OCI-LY7 (cell line): ENCODE measurements at regions not wholly inside any gene's neighbourhood (a gene's known extent, or its start where the extent isn't known, plus 50 kb on each side); places are given as distances from the start of the nearest gene placed in this dataset.

Experiments
- BruUV-seq: library from RNA; stranded (reverse); fragments of 400-500 nt; replicated peaks from 2 replicates; lab custom pipeline; 2021; lab: Mats Ljungman, UMichigan
- CTCF ChIA-PET: fragments of 300-600 bp; sonication (Branson Sonifier 250); formaldehyde crosslinking; loops from one replicate; lab custom pipeline; 2022; ENCODE audit warnings: antibody characterized with exemption; ENCODE audit not compliant: unreplicated experiment; lab: Charles Lee
- POLR2A ChIA-PET: fragments of 300-600 bp; sonication (Branson Sonifier 250); formaldehyde crosslinking; loops from one replicate; lab custom pipeline; 2022; ENCODE audit warnings: antibody characterized with exemption; lab: Charles Lee
- DNase-seq: peaks from one replicate; pipeline ENCODE4 v3.0.0-alpha.2; 2015; ENCODE audit warnings: low spot score
- H2AFZ ChIP-seq: fragments of 200-600 bp; sonication (generic), shearing (Covaris generic); 2 replicates; pipeline ENCODE4 v1.6.1; 2014; ENCODE audit warnings: mild to moderate bottlenecking, antibody characterized with exemption, low read length, moderate library complexity
- H3K27ac ChIP-seq: fragments of 200-600 bp; sonication (generic); 2 replicates; pipeline ENCODE4 v1.5.1; 2014; ENCODE audit warnings: mixed run types, low read depth, mild to moderate bottlenecking, moderate library complexity, low read length, inconsistent platforms; ENCODE audit not compliant: poor library complexity, severe bottlenecking
- H3K36me3 ChIP-seq: fragments of 200-600 bp; sonication (generic); 2 replicates; pipeline ENCODE4 v1.6.1; 2014; ENCODE audit warnings: mild to moderate bottlenecking, antibody characterized with exemption, low read length, moderate library complexity, mixed read lengths; ENCODE audit not compliant: insufficient read depth
- H3K4me1 ChIP-seq: fragments of 200-600 bp; sonication (generic); 2 replicates; pipeline ENCODE4 v1.5.1; 2014; ENCODE audit warnings: mild to moderate bottlenecking, low read length; ENCODE audit not compliant: insufficient read depth, poor library complexity, severe bottlenecking
- H3K4me2 ChIP-seq: fragments of 200-600 bp; sonication (generic); 2 replicates; pipeline ENCODE4 v1.6.1; 2014; ENCODE audit warnings: mild to moderate bottlenecking, low read length
- H3K4me3 ChIP-seq: fragments of 200-600 bp; sonication (generic); 2 replicates; pipeline ENCODE4 v1.5.1; 2014; ENCODE audit warnings: mild to moderate bottlenecking, low read depth, low read length; ENCODE audit not compliant: poor library complexity, severe bottlenecking
- H3K79me2 ChIP-seq: fragments of 200-600 bp; sonication (generic); 2 replicates; pipeline ENCODE4 v1.6.1; 2016; ENCODE audit warnings: low read depth, mild to moderate bottlenecking, low read length, moderate library complexity, mixed read lengths; ENCODE audit not compliant: insufficient read depth
- H3K9me2 ChIP-seq: fragments of 200-600 bp; sonication (generic); 2 replicates; pipeline ENCODE4 v1.6.1; 2016; ENCODE audit warnings: mild to moderate bottlenecking, low read length, mixed read lengths; ENCODE audit not compliant: insufficient read depth
- H3K9me3 ChIP-seq: fragments of 200-600 bp; sonication (generic); 2 replicates; pipeline ENCODE4 v1.6.1; 2014; ENCODE audit warnings: mild to moderate bottlenecking, mixed run types, low read length, mixed read lengths
- H4K20me1 ChIP-seq: fragments of 200-600 bp; sonication (generic); 2 replicates; pipeline ENCODE4 v1.6.1; 2014; ENCODE audit warnings: mild to moderate bottlenecking, antibody characterized with exemption, low read length, moderate library complexity, mixed read lengths; ENCODE audit not compliant: insufficient read depth
- CTCF ChIP-seq: fragments of 200-600 bp; sonication (generic); conservative IDR thresholded peaks from 2 replicates; pipeline ENCODE4 v1.5.1; 2014; ENCODE audit warnings: mild to moderate bottlenecking, antibody characterized with exemption, low read length, moderate library complexity, mixed read lengths
- EZH2phosphoT487 ChIP-seq: fragments of 200-600 bp; sonication (generic); IDR thresholded peaks from 2 replicates; pipeline ENCODE4 v1.6.1; 2018; ENCODE audit warnings: low read depth, borderline replicate concordance, mild to moderate bottlenecking, mixed run types, antibody characterized with exemption, low read length, moderate library complexity, mixed read lengths
- intact Hi-C: fragments of 100-400 bp; cut with micrococcal nuclease; formaldehyde crosslinking; loops from one replicate; pipeline ENCODE4 v1.10.0; 2022; ENCODE audit not compliant: unreplicated experiment

- H2AFZ ChIP-seq: no peak overlapping the region
- no peaks in the 10 kb centered on the region for H3K4me1 ChIP-seq
- intact Hi-C loops: no loop called here
- no peak overlapping the region for H3K27ac ChIP-seq
- POLR2A ChIA-PET: interaction anchor here (0.6 to 0.8 kb wide), 2 partner anchors 11 to 140 kb away, joined by 3 to 5 read pairs; no protein-coding TSS in a partner anchor
- no peaks in the 10 kb centered on the region for H4K20me1 ChIP-seq
- no peaks in the 10 kb centered on the region for H3K9me3 ChIP-seq
- no peak overlapping the region for H3K4me2 ChIP-seq
- no peaks in the 10 kb centered on the region for H3K79me2 ChIP-seq
- TF ChIP-seq EZH2phosphoT487 (no peak), CTCF (no peak)
- no TSS peak for BruUV-seq
- no peaks in the 10 kb centered on the region for H3K9me2 ChIP-seq
- no peak overlapping the region for H3K4me3 ChIP-seq
- no peak for DNase-seq
- no peaks in the 10 kb centered on the region for H3K36me3 ChIP-seq
- CTCF ChIA-PET: no interaction called here
Measured at GRCh38 chr2:3965953-3966352, 262.6 kb downstream of the DCDC2C start.

- H3K4me1 ChIP-seq: no peaks in the 10 kb centered on the region
- no TSS peak for BruUV-seq
- intact Hi-C loops: no loop called here
- H3K9me2 ChIP-seq: no peaks in the 10 kb centered on the region
- H3K36me3 ChIP-seq: no peaks in the 10 kb centered on the region
- H2AFZ ChIP-seq: no peak overlapping the region
- no peaks in the 10 kb centered on the region for H3K9me3 ChIP-seq
- DNase-seq: peak; percentile 12
- no peak for TF ChIP-seq CTCF
- TF ChIP-seq EZH2phosphoT487: no peak
- POLR2A ChIA-PET: interaction anchor here (0.6 kb wide), 1 partner anchor 140 kb away, joined by 3 read pairs; no protein-coding TSS in a partner anchor
- H3K79me2 ChIP-seq: no peaks in the 10 kb centered on the region
- no peaks in the 10 kb centered on the region for H4K20me1 ChIP-seq
- H3K4me3 ChIP-seq: no peak overlapping the region
- CTCF ChIA-PET: no interaction called here
- H3K27ac ChIP-seq: no peak overlapping the region
- no peak overlapping the region for H3K4me2 ChIP-seq
Measured at GRCh38 chr2:3966470-3966869, 263.1 kb downstream of the DCDC2C start.

DNA sequence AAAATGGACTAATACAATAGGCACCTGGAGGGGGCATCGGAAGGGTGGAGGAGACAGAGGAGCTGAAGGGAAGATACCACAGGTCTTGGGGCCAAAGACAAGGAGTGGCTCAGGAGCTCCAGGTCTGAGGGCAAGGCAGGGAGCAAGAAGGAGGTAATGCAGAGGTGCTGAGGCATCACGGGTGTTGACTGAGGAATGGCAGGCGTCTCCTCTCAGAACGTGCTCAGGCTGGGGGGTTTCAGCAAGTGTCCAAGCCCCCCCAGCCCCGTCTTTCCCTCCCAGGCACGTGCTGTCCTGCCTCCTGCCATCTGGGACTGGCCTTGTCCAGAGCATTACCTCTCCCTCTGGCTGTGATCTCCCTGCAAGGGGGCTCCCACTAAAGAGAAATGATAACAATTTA is 265.4 kb downstream of the DCDC2C start:
- DNase-seq: no peak
- no peak for TF ChIP-seq CTCF
- no peak for TF ChIP-seq EZH2phosphoT487
- no peaks in the 10 kb centered on the region for H3K9me3 ChIP-seq
- no peaks in the 10 kb centered on the region for H3K4me1 ChIP-seq
- H3K9me2 ChIP-seq: no peaks in the 10 kb centered on the region
- H3K79me2 ChIP-seq: no peaks in the 10 kb centered on the region
- H2AFZ ChIP-seq: no peak overlapping the region
- BruUV-seq: no TSS peak
- no peaks in the 10 kb centered on the region for H3K36me3 ChIP-seq
- H3K4me2 ChIP-seq: no peak overlapping the region
- intact Hi-C loops: no loop called here
- no peak overlapping the region for H3K4me3 ChIP-seq
- no peaks in the 10 kb centered on the region for H4K20me1 ChIP-seq
- H3K27ac ChIP-seq: no peak overlapping the region
- ChIA-PET CTCF (no interaction called here), POLR2A (interaction anchor here (0.5 kb wide), 1 partner anchor 75 kb away, joined by 3 read pairs; no protein-coding TSS in a partner anchor)
